ENCODE measurements at regions not wholly inside any gene's neighbourhood (a gene's known extent, or its start where the extent isn't known, plus 50 kb on each side); places are given as distances from the start of the nearest gene placed in this dataset.

GRCh38 chr4:58935332-58935731, 1825.1 kb upstream of the IGFBP7 start:
- no peak for DNase-seq

- DNase-seq: no peak
These were observed 1826.3 kb upstream of the IGFBP7 start for GRCh38 chr4:58936436-58936835.

- DNase-seq: no peak
These were observed 1830.0 kb upstream of the IGFBP7 start for GRCh38 chr4:58940167-58940566.

- DNase-seq: no peak
These were observed 1831.1 kb upstream of the IGFBP7 start for GRCh38 chr4:58941286-58941685.

- DNase-seq: no peak
These were observed 1843.4 kb upstream of the IGFBP7 start for GRCh38 chr4:58953575-58953974.

DNA sequence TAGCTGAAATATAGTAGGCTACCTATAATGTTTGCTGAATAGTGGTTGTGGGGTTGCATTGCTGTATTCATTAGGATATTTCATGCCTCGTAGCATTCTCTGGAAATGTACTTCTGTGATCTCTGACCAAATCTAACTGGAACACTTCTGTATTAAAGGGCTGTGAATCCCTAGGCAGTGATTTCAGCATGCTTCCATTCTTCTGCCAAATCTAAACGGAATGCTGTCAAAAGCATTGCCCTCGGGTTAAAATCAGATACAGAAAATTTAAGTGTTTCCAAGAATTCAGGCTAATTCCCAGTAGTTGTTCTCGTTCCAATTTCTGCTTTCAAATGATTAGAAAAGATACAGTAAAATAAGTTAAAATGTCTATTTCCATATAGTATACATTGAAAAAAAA, 1847.5 kb upstream of the IGFBP7 start:
- DNase-seq: no peak

- no peak for DNase-seq
These were observed 1851.1 kb upstream of the IGFBP7 start for GRCh38 chr4:58961283-58961682.

- DNase-seq: no peak
These were observed 1851.7 kb upstream of the IGFBP7 start for GRCh38 chr4:58961925-58962324.

DNA sequence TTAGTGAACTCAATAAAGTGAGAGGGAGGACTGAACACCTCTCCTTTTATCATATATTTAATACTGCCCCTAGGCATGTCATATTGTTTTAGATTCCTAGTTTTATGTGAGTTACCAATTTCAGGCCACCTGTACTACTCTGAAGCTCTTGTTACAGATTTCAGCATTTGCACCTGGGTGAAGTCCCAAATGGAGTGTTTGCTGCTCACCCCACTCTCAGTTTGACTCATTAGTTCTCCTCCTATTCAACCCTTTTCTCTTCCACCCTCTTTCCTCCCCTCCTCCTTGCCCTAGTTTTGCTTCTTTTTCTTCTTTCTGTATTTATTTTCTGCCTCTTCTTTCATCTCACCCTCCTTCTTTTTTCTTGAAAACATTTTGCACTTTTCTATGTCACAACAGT, 1852.2 kb upstream of the IGFBP7 start:
- no peak for DNase-seq

DNA sequence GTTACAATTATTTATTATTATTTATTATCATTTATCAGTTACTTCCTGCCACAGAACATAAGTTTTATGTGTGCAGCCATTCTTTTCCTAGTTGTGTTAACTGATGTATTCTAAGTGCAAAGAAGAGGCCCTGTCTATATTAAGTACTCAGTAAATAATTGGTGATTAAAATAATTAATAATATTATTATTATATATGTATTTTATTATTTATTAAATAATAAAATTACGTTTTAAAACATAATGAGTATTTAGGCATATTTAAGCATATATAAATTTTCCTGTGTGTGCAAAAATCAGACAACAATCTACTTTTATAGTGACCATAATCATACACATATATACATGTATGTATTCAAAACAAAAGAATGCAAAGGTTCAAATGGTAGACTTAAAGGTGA, 1871.6 kb upstream of the IGFBP7 start:
- DNase-seq: no peak

DNA sequence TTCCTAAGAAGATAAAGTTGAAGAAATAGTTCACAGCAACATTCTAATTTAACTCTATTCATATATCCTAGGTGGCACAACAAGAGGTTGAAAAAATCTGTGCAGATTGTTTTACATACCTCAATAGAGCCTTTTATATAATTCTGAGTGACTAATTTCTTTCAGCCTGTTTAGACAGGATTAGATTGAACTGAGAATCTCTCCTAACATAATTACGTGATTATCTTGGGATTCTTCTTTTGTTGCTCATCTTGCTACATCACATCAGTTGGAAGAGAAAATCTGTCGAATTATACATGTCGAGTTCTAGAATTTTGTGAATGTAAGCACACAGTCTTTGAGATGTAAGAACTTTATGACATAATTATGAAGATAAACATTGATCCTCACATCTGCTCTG, 1873.7 kb upstream of the IGFBP7 start:
- DNase-seq: no peak

GRCh38 chr4:59002148-59002547, 1892.0 kb upstream of the IGFBP7 start:
- DNase-seq: no peak

DNA sequence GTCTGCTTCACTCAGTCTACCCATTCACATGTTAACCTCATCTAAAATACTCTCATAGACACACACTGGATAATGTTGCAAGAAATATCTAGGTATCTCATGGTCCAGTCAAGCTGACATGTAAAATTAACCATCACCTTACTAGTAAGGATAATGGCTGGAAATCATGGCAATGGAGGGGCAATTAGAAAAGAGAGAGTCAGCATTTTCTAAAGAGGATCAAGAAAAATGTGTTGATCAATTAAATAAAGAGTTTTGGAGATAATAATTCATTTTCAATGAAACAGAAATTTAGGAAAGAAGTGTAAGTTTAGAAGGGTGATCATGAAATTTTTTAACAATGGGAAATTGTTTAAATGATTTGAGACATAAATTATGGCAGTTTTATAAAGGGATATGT, 1914.1 kb upstream of the IGFBP7 start:
- no peak for DNase-seq

- DNase-seq: no peak
These were observed 1927.6 kb upstream of the IGFBP7 start for GRCh38 chr4:59037812-59038211.

DNA sequence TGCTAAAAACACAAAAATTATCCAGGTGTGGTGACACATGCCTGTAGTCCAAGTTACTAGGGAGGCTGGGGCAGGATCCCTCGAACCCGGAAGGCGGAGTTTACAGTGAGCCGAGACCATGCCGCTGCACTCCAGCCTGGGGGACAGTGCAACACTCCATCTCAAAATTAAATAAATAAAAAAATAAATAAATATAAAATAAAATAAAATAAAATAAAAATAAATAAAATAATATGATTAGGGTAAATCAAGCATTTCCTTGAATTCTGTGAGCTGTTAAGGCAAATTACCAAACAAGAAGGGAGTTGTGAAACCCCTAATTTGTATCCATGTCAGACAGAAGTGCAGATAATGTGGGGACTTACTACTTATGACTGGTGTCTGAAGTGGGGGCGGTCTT, 1928.9 kb upstream of the IGFBP7 start:
- DNase-seq: no peak

- DNase-seq: no peak
These were observed 1934.2 kb upstream of the IGFBP7 start for GRCh38 chr4:59044286-59044900.

DNA sequence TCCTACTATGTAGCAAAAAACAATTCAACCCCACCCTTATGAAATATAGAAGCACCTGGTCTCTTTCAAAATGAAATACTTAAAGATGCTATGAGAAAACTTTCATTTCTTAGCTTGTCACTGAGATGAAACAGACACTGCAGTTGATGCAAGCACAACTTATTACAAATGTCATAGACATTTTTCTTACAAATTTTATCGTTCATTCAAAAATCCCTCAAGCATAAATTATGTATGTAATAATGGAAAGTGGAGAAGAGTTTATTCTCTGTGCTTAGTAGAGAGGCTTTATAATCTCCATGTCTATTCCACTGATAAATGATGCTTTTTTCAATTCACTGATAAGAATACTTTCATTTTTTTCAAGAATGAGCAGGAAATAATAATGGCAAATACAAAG, 1943.9 kb upstream of the IGFBP7 start:
- DNase-seq: no peak

GRCh38 chr4:59057804-59058203, 1947.6 kb upstream of the IGFBP7 start:
- DNase-seq: no peak

DNA sequence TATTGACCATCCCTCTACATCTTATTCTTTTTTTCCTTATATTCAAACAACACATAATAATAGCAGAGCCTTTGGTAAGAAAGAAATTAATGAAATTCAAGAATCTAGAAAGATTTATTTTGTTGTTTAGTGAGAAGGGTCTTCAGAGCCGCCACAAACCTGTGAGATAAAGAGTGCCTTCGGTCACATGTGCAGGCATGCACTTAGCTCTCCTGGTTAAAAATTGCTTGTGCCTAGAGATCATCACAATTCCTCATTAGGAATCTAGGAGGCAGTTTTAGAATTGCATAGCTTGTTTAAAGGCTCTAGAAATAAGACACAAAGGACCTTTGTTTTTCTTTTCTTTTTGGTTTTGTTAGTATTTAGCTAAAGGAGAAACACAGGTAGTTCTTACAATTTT, 1948.4 kb upstream of the IGFBP7 start:
- DNase-seq: no peak

DNA sequence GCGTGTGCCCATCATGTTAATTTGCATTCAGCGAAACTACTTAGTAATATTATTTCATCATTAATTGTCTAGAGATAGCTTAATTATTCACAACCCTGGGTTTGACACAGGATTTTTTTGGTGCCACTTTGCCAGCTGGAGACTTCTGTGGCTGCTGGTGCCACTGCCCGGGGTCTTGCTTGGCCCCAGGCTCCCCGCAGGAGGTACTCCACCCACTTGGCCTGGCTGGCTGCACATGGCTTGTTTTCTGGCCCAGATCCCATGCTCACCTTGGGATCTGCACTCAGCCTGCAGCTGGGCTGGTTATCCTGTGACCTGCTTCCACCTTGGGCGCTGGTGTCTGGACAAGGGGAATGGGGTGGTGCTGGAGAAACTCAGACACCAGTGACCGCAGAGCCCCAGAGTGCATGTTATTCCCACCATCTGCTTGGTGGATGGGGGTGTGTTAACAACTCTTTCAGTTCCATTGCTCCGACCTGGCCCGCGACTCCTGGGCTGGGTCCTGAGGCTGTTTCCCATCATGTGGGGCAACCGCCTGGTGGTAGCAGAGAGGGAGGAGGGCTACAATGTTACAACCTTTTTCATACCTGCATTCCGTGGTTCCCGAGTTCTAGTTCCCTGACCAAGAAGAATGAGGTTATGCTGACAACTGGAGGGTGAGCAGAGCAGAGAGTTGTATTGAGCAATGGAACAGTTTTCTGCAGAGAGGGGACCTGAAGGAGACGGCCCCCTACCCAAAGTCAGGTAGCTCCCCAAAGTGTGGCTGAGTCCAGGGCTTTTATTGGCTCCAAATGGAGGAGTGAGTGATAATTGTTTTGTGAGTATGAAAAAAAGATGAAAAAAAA, 1950.0 kb upstream of the IGFBP7 start:
- no peak for DNase-seq

DNA sequence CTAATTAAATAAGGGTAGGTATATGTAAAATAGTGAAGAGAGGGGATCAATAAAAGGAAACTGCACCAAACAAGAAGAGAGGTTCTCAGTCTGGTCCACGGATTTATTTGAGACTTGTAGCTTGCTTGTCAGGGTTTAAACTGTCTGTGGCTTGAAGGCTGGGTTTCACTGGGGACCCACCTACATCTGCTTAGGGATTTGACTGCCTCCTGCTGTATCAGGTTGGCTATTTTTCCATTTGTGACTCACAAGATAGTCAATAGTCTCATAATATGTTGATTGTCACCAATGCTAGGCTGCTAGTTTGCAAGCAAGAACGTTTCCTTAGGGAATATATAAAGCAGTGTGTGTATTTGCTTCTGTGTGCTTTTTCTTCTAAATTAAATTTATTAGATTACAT, 1950.7 kb upstream of the IGFBP7 start:
- no peak for DNase-seq

DNA sequence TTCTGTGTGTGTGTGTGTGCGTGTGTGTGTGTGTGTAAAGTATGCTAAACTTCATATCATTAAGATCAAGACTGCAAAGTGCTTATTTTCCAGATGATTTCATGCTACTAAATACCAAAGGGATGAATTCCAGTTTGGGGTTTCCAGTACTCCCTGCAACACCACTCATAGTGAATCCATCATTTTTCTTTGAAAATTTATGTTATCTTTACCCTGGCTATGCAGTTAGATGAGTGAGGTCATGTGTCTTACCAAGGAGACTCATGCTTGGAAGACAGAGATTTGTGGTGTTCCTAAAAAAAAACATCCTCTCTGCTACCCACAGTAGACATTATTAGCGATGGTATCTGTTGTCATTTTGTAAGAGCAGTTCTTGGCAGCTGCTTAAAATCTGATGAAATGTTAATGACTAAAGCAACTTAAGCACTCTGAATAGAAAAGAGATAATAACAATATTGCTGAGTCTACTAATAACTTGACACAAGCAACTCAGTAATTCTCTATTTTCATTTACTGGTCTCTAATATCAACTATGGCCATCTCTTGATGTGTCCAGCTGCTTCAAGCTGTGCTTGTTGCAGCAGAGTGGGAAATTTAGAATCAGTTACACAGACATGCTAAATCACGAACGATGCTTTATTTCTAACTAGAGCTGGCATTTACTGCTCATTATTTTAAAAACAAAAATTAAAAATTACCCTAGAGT, 1953.0 kb upstream of the IGFBP7 start:
- DNase-seq: no peak

DNA sequence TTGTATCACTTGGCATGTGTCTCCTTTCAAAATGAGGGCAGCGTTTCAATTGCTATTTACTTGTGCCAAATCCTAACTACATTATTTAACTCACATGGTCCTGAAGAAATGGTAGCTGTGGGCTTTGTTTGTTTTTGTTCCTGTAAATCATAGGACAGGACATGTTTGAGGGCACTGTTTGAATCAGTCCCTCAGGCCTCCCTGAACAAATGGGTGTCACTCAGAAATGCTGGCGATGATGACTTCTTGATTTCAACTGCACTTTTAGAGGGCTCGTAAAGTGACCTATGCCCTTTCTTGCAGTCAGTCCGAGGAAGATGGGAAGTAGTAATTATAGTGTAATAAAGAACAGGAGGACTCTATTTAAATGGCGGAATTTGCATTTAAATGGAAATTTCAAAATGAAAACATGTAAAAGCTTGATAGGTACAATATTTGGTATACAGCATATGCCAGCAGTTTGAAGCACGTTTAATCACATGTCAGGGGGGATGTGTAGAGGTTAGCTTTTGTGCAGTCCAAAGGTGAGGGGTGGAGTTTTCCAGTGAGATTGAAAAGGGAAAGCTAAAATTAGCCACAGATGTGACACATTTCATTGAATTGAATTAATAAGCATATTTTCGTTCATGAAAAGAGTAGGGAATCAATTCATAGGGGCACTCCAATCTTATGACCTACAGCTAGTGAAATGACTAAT, 1958.7 kb upstream of the IGFBP7 start:
- DNase-seq: no peak

GRCh38 chr4:59086410-59086809, 1976.2 kb upstream of the IGFBP7 start:
- DNase-seq: no peak

Data from stimulated activated CD4-positive, alpha-beta T cell treated with anti-CD3 and anti-CD28 coated beads, Interleukin-4, amount 100 ng/mL, for 1 hour (primary cell).